ENCODE measurements at regions not wholly inside any gene's neighbourhood (a gene's known extent, or its start where the extent isn't known, plus 50 kb on each side); places are given as distances from the start of the nearest gene placed in this dataset.
A peak's percentile ranks its signal among the peaks of the same experiment; 100 is the strongest.

DNA sequence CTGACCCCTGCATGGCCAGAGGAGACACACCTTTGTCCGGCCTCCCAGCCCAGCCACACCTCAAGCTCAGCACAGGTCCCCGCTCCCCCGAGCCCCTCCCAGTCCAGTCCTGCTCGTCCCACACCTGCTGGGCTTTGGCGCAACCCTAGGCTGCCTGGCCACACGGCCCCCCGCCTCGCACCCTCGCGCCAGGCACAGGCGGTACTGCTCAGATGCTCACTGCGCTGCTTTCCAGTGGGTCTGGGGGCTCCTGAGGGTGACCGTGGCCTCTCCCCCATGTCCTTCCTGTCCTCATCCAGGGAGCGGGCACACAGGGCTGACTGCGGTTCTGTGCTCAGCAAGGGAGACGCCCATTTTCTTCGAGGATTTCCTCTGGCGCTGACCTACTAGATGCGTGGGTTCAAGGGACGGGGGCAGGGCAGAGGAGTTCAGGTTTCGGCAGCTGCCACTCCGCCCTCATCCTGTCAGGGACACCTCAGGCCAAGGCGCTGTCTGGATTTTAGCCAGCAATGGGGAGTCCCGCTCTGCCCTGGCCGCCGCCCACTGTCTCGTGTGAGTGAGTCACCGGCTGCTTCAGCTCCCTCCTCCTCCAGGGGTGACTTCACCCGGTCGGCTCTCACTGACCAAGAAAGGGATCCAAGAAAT, 118.0 kb upstream of the ZNF469 start (continued):
- TF ChIP-seq, protein P1, sequence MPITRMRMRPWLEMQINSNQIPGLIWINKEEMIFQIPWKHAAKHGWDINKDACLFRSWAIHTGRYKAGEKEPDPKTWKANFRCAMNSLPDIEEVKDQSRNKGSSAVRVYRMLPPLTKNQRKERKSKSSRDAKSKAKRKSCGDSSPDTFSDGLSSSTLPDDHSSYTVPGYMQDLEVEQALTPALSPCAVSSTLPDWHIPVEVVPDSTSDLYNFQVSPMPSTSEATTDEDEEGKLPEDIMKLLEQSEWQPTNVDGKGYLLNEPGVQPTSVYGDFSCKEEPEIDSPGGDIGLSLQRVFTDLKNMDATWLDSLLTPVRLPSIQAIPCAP (CRISPR knock-in tag; IDR thresholded peaks at IDR 0.05; ENCODE audit: borderline replicate concordance), result no peak
- TF ChIP-seq MCM7 (IDR thresholded peaks at IDR 0.05) (no peak), POLR2B (IDR thresholded peaks at IDR 0.05; ENCODE audit: low read depth, partially characterized antibody) (no peak), HMGN3 (IDR thresholded peaks at IDR 0.05; ENCODE audit: borderline replicate concordance, extremely low read depth, insufficient read length, low read depth, low read length) (peak; percentile 64), ZNF212 (CRISPR knock-in tag; IDR thresholded peaks at IDR 0.05) (no peak), ZNF24 (IDR thresholded peaks at IDR 0.05) (no peak), ZNF584 (CRISPR knock-in tag; IDR thresholded peaks at IDR 0.05; ENCODE audit: low read depth) (0 out of 2 replicates have a peak, but pooled peaks have one; percentile 45), NFE2L1 (tag; IDR thresholded peaks at IDR 0.05; ENCODE audit: borderline replicate concordance, low read depth) (no peak), NR2C1 (IDR thresholded peaks at IDR 0.05) (no peak), NR2C1 (tag; IDR thresholded peaks at IDR 0.05) (no peak), ZFX (CRISPR knock-in tag; IDR thresholded peaks at IDR 0.05) (peak; percentile 87), HEY1 (CRISPR knock-in tag; IDR thresholded peaks at IDR 0.05; ENCODE audit: borderline replicate concordance) (no peak), ELF4 (CRISPR knock-in tag; IDR thresholded peaks at IDR 0.05) (no peak), TAF9B (IDR thresholded peaks at IDR 0.05; ENCODE audit: partially characterized antibody) (no peak), ZNF316 (IDR thresholded peaks at IDR 0.05) (no peak), MTF1 (CRISPR knock-in tag; IDR thresholded peaks at IDR 0.05; ENCODE audit: borderline replicate concordance) (no peak), GTF2F1 (IDR thresholded peaks at IDR 0.05; ENCODE audit: low read depth, low read length) (no peak), ZBTB7A (IDR thresholded peaks at IDR 0.05; ENCODE audit: borderline replicate concordance, control insufficient read depth, low read depth, low read length) (peak; percentile 50; the same call in 1 of the 2 replicates), KAT8 (IDR thresholded peaks at IDR 0.05; ENCODE audit: low read depth) (no peak), ZSCAN29 (IDR thresholded peaks at IDR 0.05) (no peak), HDGF (IDR thresholded peaks at IDR 0.05) (no peak)
- TF ChIP-seq, protein P2, sequence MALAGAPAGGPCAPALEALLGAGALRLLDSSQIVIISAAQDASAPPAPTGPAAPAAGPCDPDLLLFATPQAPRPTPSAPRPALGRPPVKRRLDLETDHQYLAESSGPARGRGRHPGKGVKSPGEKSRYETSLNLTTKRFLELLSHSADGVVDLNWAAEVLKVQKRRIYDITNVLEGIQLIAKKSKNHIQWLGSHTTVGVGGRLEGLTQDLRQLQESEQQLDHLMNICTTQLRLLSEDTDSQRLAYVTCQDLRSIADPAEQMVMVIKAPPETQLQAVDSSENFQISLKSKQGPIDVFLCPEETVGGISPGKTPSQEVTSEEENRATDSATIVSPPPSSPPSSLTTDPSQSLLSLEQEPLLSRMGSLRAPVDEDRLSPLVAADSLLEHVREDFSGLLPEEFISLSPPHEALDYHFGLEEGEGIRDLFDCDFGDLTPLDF (CRISPR knock-in tag; IDR thresholded peaks at IDR 0.05), result no peak
- TF ChIP-seq, protein P3, sequence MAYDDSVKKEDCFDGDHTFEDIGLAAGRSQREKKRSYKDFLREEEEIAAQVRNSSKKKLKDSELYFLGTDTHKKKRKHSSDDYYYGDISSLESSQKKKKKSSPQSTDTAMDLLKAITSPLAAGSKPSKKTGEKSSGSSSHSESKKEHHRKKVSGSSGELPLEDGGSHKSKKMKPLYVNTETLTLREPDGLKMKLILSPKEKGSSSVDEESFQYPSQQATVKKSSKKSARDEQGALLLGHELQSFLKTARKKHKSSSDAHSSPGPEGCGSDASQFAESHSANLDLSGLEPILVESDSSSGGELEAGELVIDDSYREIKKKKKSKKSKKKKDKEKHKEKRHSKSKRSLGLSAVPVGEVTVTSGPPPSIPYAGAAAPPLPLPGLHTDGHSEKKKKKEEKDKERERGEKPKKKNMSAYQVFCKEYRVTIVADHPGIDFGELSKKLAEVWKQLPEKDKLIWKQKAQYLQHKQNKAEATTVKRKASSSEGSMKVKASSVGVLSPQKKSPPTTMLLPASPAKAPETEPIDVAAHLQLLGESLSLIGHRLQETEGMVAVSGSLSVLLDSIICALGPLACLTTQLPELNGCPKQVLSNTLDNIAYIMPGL (CRISPR knock-in tag; IDR thresholded peaks at IDR 0.05), result no peak
- TF ChIP-seq, protein P4, sequence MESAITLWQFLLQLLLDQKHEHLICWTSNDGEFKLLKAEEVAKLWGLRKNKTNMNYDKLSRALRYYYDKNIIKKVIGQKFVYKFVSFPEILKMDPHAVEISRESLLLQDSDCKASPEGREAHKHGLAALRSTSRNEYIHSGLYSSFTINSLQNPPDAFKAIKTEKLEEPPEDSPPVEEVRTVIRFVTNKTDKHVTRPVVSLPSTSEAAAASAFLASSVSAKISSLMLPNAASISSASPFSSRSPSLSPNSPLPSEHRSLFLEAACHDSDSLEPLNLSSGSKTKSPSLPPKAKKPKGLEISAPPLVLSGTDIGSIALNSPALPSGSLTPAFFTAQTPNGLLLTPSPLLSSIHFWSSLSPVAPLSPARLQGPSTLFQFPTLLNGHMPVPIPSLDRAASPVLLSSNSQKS (CRISPR knock-in tag; IDR thresholded peaks at IDR 0.05), result no peak

Measured in K562 (cell line).